Right atrium auricular region (tissue), 2 donors: ENCODE measurements at regions not wholly inside any gene's neighbourhood (a gene's known extent, or its start where the extent isn't known, plus 50 kb on each side); places are given as distances from the start of the nearest gene placed in this dataset.

Experiments
- DNase-seq: peaks from one replicate; pipeline ENCODE4 v3.0.0-alpha.2; 2019; ENCODE audit warnings: low spot score
- H3K27ac ChIP-seq, 2 donors: fragments of 200-600 bp; sonication (generic); 1 replicate in 1 of 2; 2 replicates in 1 of 2; pipeline ENCODE4 v1.5.1; 2016 to 2019
- H3K27me3 ChIP-seq, 2 donors: fragments of 200-600 bp; sonication (generic); one replicate each; pipeline versions ENCODE4 v1.5.1 to v1.6.0; 2017 to 2019
- H3K36me3 ChIP-seq: fragments of 200-600 bp; sonication (generic); one replicate; pipeline ENCODE4 v1.5.1; 2016
- H3K4me1 ChIP-seq, 2 donors: fragments of 200-600 bp; sonication (generic); one replicate each; pipeline versions ENCODE4 v1.5.1 to v1.6.0; 2017 to 2019
- H3K4me3 ChIP-seq, 2 donors: fragments of 200-600 bp; sonication (generic); 1 replicate in 1 of 2; 2 replicates in 1 of 2; pipeline ENCODE4 v1.5.1; 2017 to 2019; ENCODE audit warnings: mild to moderate bottlenecking in 1 of 2, moderate library complexity in 1 of 2
- H3K9me3 ChIP-seq, 2 donors: fragments of 200-600 bp; sonication (generic); one replicate each; pipeline ENCODE4 v1.5.1; 2019
- TF ChIP-seq, protein P1 (sequence below), 2 donors: fragments of 200-600 bp; sonication (generic); IDR thresholded peaks; one replicate each; pipeline ENCODE4 v1.5.1; 2019; ENCODE audit warnings: antibody characterized with exemption in 2 of 2

DNA sequence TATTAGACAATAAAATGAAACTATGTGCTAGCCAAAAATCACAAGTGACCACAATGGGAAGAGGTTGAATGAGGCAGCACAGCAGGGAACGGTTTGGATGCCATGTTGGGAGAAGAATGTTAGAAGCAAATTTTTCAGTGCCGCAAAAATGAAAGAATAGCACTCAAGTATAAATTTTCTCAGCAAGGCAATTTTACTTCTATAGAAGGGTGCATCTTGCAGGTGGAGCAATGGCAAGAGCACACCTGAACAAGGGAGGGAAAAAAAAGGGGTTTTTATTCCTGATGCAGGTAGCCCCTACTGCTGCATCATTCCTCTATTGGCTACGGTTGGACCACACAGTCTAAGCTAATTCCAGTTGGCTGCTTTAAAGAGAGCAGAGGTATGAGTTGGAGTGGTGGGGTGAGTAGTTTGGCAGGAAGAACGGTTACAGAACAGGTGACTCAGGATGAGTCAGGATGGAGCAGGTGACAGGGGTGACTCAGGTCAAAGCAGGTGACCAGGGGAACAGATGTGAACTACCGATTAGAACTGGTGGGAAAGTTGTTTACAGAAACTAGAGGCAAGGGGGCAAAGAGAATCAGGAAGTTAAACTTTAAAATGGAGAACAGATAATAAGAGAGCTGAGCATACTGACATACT, 301.1 kb upstream of the NRIP1 start:
- no peaks in the 10 kb centered on the region for H3K9me3 ChIP-seq
- no peak overlapping the region for H3K27ac ChIP-seq
- H3K4me1 ChIP-seq: no peaks in the 10 kb centered on the region

DNA sequence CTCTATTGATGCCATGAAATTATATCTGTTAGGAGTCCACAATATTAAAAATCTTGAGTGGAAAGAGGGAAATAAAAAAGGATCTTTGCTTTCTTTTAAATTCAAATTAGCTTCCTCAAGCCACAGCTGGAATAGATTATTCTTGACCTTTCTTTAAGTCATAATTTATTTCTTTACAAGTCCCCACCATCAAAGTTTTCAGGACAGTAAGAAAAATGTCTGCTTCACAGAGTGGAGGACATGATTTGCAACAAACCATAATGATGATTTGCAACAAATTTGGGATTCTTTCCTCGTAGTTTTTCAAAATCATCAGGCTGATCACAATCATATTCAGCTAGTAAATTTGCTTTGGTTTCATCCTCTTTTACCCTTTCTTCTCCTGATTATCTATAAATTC, 301.8 kb upstream of the NRIP1 start:
- H3K4me1 ChIP-seq: no peaks in the 10 kb centered on the region
- no peak overlapping the region for H3K27ac ChIP-seq
- no peak overlapping the region for H3K4me3 ChIP-seq
- no peaks in the 10 kb centered on the region for H3K9me3 ChIP-seq
- H3K36me3 ChIP-seq: no peaks in the 10 kb centered on the region
- TF ChIP-seq, protein P1, sequence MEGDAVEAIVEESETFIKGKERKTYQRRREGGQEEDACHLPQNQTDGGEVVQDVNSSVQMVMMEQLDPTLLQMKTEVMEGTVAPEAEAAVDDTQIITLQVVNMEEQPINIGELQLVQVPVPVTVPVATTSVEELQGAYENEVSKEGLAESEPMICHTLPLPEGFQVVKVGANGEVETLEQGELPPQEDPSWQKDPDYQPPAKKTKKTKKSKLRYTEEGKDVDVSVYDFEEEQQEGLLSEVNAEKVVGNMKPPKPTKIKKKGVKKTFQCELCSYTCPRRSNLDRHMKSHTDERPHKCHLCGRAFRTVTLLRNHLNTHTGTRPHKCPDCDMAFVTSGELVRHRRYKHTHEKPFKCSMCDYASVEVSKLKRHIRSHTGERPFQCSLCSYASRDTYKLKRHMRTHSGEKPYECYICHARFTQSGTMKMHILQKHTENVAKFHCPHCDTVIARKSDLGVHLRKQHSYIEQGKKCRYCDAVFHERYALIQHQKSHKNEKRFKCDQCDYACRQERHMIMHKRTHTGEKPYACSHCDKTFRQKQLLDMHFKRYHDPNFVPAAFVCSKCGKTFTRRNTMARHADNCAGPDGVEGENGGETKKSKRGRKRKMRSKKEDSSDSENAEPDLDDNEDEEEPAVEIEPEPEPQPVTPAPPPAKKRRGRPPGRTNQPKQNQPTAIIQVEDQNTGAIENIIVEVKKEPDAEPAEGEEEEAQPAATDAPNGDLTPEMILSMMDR (IDR thresholded peaks at IDR 0.05): no peak
- no peaks in the 10 kb centered on the region for H3K27me3 ChIP-seq
- no peak for DNase-seq

More for the DNA sequence above, 301.1 kb upstream of the NRIP1 start:
- DNase-seq: no peak
- Histone ChIP-seq H3K36me3 (no peaks in the 10 kb centered on the region), H3K4me3 (no peak overlapping the region), H3K27me3 (no peaks in the 10 kb centered on the region)
- TF ChIP-seq, protein P1 (IDR thresholded peaks at IDR 0.05): no peak

- DNase-seq: no peak
- TF ChIP-seq, protein P1 (IDR thresholded peaks at IDR 0.05): no peak
These were observed 302.3 kb upstream of the NRIP1 start for GRCh38 chr21:15367061-15367626.

DNA sequence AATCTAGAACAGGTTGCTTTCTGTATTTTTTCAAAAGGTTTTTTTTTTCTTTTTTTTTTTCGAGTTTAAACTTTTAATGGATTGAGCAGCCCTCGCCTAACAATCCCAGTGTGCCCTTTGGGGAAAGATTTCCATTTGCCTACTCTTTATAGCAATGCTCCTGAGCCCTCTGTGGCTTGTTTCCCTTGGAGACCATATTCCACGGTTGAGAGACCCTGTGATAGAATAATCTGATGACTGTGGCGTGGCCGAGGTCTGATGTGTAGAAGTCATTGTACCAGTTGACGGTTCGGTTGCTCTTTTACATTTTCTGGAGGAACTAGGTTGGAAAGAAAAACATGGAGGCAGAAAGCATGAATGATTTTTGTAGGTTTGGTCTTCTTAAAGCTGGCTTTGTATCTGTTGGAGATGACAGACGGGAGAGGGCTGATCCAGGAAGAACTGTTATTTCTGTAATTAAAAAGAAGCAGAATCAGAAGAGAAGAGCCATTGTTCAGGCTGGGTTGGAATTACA, 305.7 kb upstream of the NRIP1 start:
- TF ChIP-seq, protein P1 (IDR thresholded peaks at IDR 0.05): no peak
- no peaks in the 10 kb centered on the region for H3K27me3 ChIP-seq
- no peaks in the 10 kb centered on the region for H3K4me1 ChIP-seq
- no peaks in the 10 kb centered on the region for H3K9me3 ChIP-seq
- no peaks in the 10 kb centered on the region for H3K36me3 ChIP-seq
- no peak overlapping the region for H3K27ac ChIP-seq
- DNase-seq: no peak
- no peak overlapping the region for H3K4me3 ChIP-seq

More at GRCh38 chr21:15367061-15367626, 302.3 kb upstream of the NRIP1 start:
- H3K27ac ChIP-seq: no peak overlapping the region
- H3K9me3 ChIP-seq: no peaks in the 10 kb centered on the region
- no peak overlapping the region for H3K4me3 ChIP-seq
- H3K36me3 ChIP-seq: no peaks in the 10 kb centered on the region
- no peaks in the 10 kb centered on the region for H3K4me1 ChIP-seq
- no peaks in the 10 kb centered on the region for H3K27me3 ChIP-seq

- Histone ChIP-seq H3K4me1 (no peaks in the 10 kb centered on the region), H3K9me3 (no peaks in the 10 kb centered on the region), H3K36me3 (no peaks in the 10 kb centered on the region), H3K27ac (no peak overlapping the region), H3K27me3 (no peaks in the 10 kb centered on the region), H3K4me3 (no peak overlapping the region)
- TF ChIP-seq, protein P1 (IDR thresholded peaks at IDR 0.05): no peak
- DNase-seq: no peak
These were observed 309.1 kb upstream of the NRIP1 start for GRCh38 chr21:15373941-15374340.
